ENCODE measurements at regions not wholly inside any gene's neighbourhood (a gene's known extent, or its start where the extent isn't known, plus 50 kb on each side); places are given as distances from the start of the nearest gene placed in this dataset.

DNA sequence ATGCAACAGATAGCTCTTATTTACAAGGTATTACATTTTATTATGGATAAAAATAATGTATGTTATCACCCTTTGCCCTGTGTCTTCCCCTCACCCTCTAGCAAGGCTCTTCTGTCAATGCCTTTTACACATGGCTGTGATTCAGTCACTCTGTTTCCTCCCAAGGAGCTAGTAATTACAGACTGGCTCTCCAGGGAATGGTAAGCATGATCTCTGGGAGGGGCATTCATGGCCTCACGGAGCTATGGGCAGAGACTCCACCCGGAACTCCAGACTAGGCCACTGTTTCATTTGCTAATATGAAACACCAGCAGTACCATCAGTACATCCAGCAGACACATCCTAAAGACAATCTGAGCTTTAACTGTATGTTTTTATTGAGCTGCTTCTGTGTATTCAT, 410.9 kb upstream of the CYRIA start:
- H3K27ac ChIP-seq (ENCODE audit: low read depth): no peak overlapping the region
- H3K4me3 ChIP-seq: no peak overlapping the region
- peaks cover 4% of the 10 kb centered on the region for H3K27me3 Mint-ChIP-seq (ENCODE audit: insufficient read depth, low read depth, poor library complexity)
- no peaks in the 10 kb centered on the region for H3K79me2 ChIP-seq (replicated peaks; ENCODE audit: insufficient read depth)
- H3K36me3 ChIP-seq (ENCODE audit: insufficient read depth): peaks cover 4% of the 10 kb centered on the region
- H3K9me2 ChIP-seq (ENCODE audit: insufficient read depth): peaks cover 6% of the 10 kb centered on the region; the same call in 1 of the 2 replicates
- no peak overlapping the region for H3K27ac Mint-ChIP-seq
- H4K20me1 ChIP-seq (replicated peaks; ENCODE audit: insufficient read depth): no peaks in the 10 kb centered on the region
- no peaks in the 10 kb centered on the region for H3K4me1 ChIP-seq (ENCODE audit: insufficient read depth)
- DNase-seq (ENCODE audit: low spot score) (no peak), ATAC-seq (no peak)
- peaks cover 37% of the 10 kb centered on the region for H3K9me3 Mint-ChIP-seq
- H3K4me3 Mint-ChIP-seq: no peak overlapping the region
- H3F3A ChIP-seq (replicated peaks; ENCODE audit: low read depth): no peaks in the 10 kb centered on the region
- H3K36me3 Mint-ChIP-seq (ENCODE audit: low read depth): peaks cover 30% of the 10 kb centered on the region
- H2AFZ ChIP-seq: no peak overlapping the region
- no peaks in the 10 kb centered on the region for H3K4me1 Mint-ChIP-seq
- H3K4me2 ChIP-seq: no peak overlapping the region
- H3K27me3 ChIP-seq (ENCODE audit: insufficient read depth): no peaks in the 10 kb centered on the region
- no peak for TF ChIP-seq NANOG (IDR thresholded peaks at IDR 0.05; ENCODE audit: borderline replicate concordance)
- TF ChIP-seq, protein P1, sequence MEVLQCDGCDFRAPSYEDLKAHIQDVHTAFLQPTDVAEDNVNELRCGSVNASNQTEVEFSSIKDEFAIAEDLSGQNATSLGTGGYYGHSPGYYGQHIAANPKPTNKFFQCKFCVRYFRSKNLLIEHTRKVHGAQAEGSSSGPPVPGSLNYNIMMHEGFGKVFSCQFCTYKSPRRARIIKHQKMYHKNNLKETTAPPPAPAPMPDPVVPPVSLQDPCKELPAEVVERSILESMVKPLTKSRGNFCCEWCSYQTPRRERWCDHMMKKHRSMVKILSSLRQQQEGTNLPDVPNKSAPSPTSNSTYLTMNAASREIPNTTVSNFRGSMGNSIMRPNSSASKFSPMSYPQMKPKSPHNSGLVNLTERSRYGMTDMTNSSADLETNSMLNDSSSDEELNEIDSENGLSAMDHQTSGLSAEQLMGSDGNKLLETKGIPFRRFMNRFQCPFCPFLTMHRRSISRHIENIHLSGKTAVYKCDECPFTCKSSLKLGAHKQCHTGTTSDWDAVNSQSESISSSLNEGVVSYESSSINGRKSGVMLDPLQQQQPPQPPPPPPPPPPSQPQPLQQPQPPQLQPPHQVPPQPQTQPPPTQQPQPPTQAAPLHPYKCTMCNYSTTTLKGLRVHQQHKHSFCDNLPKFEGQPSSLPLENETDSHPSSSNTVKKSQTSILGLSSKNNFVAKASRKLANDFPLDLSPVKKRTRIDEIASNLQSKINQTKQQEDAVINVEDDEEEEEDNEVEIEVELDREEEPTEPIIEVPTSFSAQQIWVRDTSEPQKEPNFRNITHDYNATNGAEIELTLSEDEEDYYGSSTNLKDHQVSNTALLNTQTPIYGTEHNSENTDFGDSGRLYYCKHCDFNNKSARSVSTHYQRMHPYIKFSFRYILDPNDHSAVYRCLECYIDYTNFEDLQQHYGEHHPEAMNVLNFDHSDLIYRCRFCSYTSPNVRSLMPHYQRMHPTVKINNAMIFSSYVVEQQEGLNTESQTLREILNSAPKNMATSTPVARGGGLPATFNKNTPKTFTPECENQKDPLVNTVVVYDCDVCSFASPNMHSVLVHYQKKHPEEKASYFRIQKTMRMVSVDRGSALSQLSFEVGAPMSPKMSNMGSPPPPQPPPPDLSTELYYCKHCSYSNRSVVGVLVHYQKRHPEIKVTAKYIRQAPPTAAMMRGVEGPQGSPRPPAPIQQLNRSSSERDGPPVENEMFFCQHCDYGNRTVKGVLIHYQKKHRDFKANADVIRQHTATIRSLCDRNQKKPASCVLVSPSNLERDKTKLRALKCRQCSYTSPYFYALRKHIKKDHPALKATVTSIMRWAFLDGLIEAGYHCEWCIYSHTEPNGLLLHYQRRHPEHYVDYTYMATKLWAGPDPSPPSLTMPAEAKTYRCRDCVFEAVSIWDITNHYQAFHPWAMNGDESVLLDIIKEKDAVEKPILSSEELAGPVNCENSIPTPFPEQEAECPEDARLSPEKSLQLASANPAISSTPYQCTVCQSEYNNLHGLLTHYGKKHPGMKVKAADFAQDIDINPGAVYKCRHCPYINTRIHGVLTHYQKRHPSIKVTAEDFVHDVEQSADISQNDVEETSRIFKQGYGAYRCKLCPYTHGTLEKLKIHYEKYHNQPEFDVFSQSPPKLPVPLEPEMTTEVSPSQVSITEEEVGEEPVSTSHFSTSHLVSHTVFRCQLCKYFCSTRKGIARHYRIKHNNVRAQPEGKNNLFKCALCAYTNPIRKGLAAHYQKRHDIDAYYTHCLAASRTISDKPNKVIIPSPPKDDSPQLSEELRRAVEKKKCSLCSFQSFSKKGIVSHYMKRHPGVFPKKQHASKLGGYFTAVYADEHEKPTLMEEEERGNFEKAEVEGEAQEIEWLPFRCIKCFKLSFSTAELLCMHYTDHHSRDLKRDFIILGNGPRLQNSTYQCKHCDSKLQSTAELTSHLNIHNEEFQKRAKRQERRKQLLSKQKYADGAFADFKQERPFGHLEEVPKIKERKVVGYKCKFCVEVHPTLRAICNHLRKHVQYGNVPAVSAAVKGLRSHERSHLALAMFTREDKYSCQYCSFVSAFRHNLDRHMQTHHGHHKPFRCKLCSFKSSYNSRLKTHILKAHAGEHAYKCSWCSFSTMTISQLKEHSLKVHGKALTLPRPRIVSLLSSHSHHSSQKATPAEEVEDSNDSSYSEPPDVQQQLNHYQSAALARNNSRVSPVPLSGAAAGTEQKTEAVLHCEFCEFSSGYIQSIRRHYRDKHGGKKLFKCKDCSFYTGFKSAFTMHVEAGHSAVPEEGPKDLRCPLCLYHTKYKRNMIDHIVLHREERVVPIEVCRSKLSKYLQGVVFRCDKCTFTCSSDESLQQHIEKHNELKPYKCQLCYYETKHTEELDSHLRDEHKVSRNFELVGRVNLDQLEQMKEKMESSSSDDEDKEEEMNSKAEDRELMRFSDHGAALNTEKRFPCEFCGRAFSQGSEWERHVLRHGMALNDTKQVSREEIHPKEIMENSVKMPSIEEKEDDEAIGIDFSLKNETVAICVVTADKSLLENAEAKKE (CRISPR knock-in tag; IDR thresholded peaks at IDR 0.05): no peak
- TF ChIP-seq CTCF (conservative IDR thresholded peaks at IDR 0.05; ENCODE audit: low read depth in 2 of 2): no peak
- TF ChIP-seq JUNB (IDR thresholded peaks at IDR 0.05; ENCODE audit: unreplicated experiment): no peak
- no peak for TF ChIP-seq ZNF331 (CRISPR knock-in tag; IDR thresholded peaks at IDR 0.05; ENCODE audit: low read depth)
- TF ChIP-seq EZH2phosphoT487 (IDR thresholded peaks at IDR 0.05; ENCODE audit: unreplicated experiment): no peak
- TF ChIP-seq REST (IDR thresholded peaks at IDR 0.05; ENCODE audit: unreplicated experiment): no peak
- no peak for TF ChIP-seq CREB1 (CRISPR knock-in tag; IDR thresholded peaks at IDR 0.05; ENCODE audit: low read depth)
- TF ChIP-seq POLR2AphosphoS5 (IDR thresholded peaks at IDR 0.05; ENCODE audit: low read depth): no peak
- TF ChIP-seq STAT1 (IDR thresholded peaks at IDR 0.05; ENCODE audit: unreplicated experiment): no peak
- no peak for TF ChIP-seq EZH2 (IDR thresholded peaks at IDR 0.05; ENCODE audit: low read depth, unreplicated experiment)
- TF ChIP-seq ZNF114 (CRISPR knock-in tag; IDR thresholded peaks at IDR 0.05): no peak
- no peak for TF ChIP-seq ETS1 (IDR thresholded peaks at IDR 0.05)

All from GM23338 (cell line).